GM18858 (cell line): ENCODE measurements at regions not wholly inside any gene's neighbourhood (a gene's known extent, or its start where the extent isn't known, plus 50 kb on each side); places are given as distances from the start of the nearest gene placed in this dataset.

Source experiments
- ATAC-seq: cut with Tn5 transposase; IDR thresholded peaks from one replicate; pipeline ENCODE4 v1.9.1; 2021; ENCODE audit not compliant: unreplicated experiment

- ATAC-seq: no peak
These were observed 408.9 kb downstream of the MEIS1 start for GRCh38 chr2:66843847-66844246.

- ATAC-seq: no peak
These were observed 410.4 kb downstream of the MEIS1 start for GRCh38 chr2:66845307-66845706.

- ATAC-seq: no peak
These were observed 412.0 kb downstream of the MEIS1 start for GRCh38 chr2:66846887-66847286.

GRCh38 chr2:66849153-66849755, 414.3 kb downstream of the MEIS1 start:
- ATAC-seq: no peak

GRCh38 chr2:66850376-66850775, 415.5 kb downstream of the MEIS1 start:
- no peak for ATAC-seq

GRCh38 chr2:66851449-66851872, 416.5 kb downstream of the MEIS1 start:
- ATAC-seq: no peak

GRCh38 chr2:66852953-66853352, 418.0 kb downstream of the MEIS1 start:
- ATAC-seq: no peak

GRCh38 chr2:66853585-66853984, 418.7 kb downstream of the MEIS1 start:
- no peak for ATAC-seq

- ATAC-seq: no peak
These were observed 419.4 kb downstream of the MEIS1 start for GRCh38 chr2:66854298-66854697.

GRCh38 chr2:66862885-66863650, 428.1 kb downstream of the MEIS1 start:
- ATAC-seq: no peak

GRCh38 chr2:66865161-66865560, 430.2 kb downstream of the MEIS1 start:
- ATAC-seq: no peak

GRCh38 chr2:66866331-66867062, 431.6 kb downstream of the MEIS1 start:
- no peak for ATAC-seq

- ATAC-seq: no peak
These were observed 432.1 kb downstream of the MEIS1 start for GRCh38 chr2:66867063-66867441.

GRCh38 chr2:66869076-66869475, 434.2 kb downstream of the MEIS1 start:
- ATAC-seq: no peak

- no peak for ATAC-seq
These were observed 437.4 kb downstream of the MEIS1 start for GRCh38 chr2:66872081-66872985.

- no peak for ATAC-seq
These were observed 438.2 kb downstream of the MEIS1 start for GRCh38 chr2:66872986-66873754.

GRCh38 chr2:66874411-66874810, 439.5 kb downstream of the MEIS1 start:
- ATAC-seq: no peak

- no peak for ATAC-seq
These were observed 441.1 kb downstream of the MEIS1 start for GRCh38 chr2:66875941-66876462.

GRCh38 chr2:66885775-66886383, 451.0 kb downstream of the MEIS1 start:
- no peak for ATAC-seq

GRCh38 chr2:66888246-66888645, 453.3 kb downstream of the MEIS1 start:
- ATAC-seq: no peak
